ENCODE measurements at regions not wholly inside any gene's neighbourhood (a gene's known extent, or its start where the extent isn't known, plus 50 kb on each side); places are given as distances from the start of the nearest gene placed in this dataset.

DNA sequence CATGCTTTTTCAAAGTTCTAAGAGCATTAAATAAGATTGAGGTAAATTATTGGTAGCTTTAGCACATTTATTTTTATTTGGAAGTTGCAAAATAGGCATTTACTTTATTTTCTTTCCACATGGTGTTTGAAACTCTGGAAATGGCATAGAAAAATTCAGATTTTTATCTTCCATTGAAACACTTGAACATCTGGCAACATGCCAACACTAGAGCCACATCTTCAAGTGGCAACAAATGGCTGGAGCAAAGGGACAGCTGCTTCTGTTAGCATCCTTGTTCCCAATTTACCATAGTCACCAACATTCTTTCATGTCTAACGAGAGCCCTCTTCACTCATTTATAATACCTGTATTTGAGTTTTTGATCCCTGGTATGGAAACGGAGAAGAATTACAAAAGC is 539.9 kb downstream of the ZNF608 start:
- Histone ChIP-seq H3K9ac (replicated peaks; ENCODE audit: extremely low read depth, insufficient read depth, low read length) (no peak overlapping the region), H3K4me1 (ENCODE audit: control insufficient read depth, extremely low read depth, insufficient read depth, low read length) (no peaks in the 10 kb centered on the region), H3K9me1 (replicated peaks; ENCODE audit: control insufficient read depth, extremely low read depth, insufficient read depth, low read length) (no peaks in the 10 kb centered on the region), H3K4me2 (ENCODE audit: insufficient read depth, low read length) (no peak overlapping the region), H3K79me2 (ENCODE audit: control insufficient read depth, insufficient read depth, low read length) (no peaks in the 10 kb centered on the region), H3K27ac (ENCODE audit: insufficient read depth, low read depth, low read length) (no peak overlapping the region), H3K9me3 (replicated peaks; ENCODE audit: control insufficient read depth, insufficient read depth, low read length) (no peaks in the 10 kb centered on the region), H3K4me3 (replicated peaks in 1 of 3; ENCODE audit: insufficient read depth in 1 of 3, low read depth in 1 of 3, low read length in 3 of 3) (no peak overlapping the region), H3K27me3 (ENCODE audit: control insufficient read depth in 2 of 2, insufficient read depth in 2 of 2, low read length in 2 of 2) (no peaks in the 10 kb centered on the region), H4K20me1 (replicated peaks; ENCODE audit: control insufficient read depth, extremely low read depth, insufficient read depth, low read length) (no peaks in the 10 kb centered on the region), H3K36me3 (ENCODE audit: control insufficient read depth in 2 of 2, extremely low read depth in 1 of 2, insufficient read depth in 2 of 2, low read length in 2 of 2) (no peaks in the 10 kb centered on the region), H2AFZ (ENCODE audit: low read depth, low read length) (no peak overlapping the region)
- ChIA-PET POLR2A (no interaction called here), CTCF (no interaction called here)
- dilution Hi-C loops (cut with MboI; ENCODE audit: extremely low pct_ligation_motif_present, low sequenced_read_pairs) = no loop called here
- no peak for TF ChIP-seq FOS (IDR thresholded peaks at IDR 0.05; ENCODE audit: borderline replicate concordance, insufficient read depth, low read length)
- TF ChIP-seq POLR2A (IDR thresholded peaks at IDR 0.05; ENCODE audit: low read depth, low read length) = no peak
- no peak for TF ChIP-seq GATA2 (IDR thresholded peaks at IDR 0.05; ENCODE audit: insufficient read depth, insufficient read length, low read depth, low read length)
- FAIRE-seq (no peak), DNase-seq (ENCODE audit: low read depth, low spot score) (no peak)
- BruUV-seq (replicated peaks) = no TSS peak
- intact Hi-C loops (cut with micrococcal nuclease) = no loop called here

DNA sequence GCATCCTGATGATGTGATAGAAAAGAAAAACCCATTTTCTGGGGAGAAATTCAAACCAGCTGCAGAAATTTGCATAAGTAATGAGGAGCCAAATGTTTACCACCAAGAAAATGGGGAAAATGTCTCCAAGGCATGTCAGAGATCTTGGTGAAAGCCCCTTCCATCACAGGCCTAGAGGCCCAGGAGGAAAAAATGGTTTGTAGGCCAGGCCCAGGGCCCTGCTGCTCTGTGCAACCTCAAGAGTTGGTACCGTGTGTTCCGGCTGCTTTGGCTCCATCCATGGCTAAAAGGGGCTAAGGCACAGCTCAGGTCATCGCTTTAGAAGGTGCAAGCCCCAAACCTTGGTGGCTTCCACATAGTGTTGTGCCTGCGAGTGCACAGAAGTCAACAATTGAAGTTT is 543.1 kb downstream of the ZNF608 start:
- H3K79me2 ChIP-seq (ENCODE audit: control insufficient read depth, insufficient read depth, low read length) = no peaks in the 10 kb centered on the region
- H3K4me1 ChIP-seq (ENCODE audit: control insufficient read depth, extremely low read depth, insufficient read depth, low read length) = no peaks in the 10 kb centered on the region
- no peaks in the 10 kb centered on the region for H4K20me1 ChIP-seq (replicated peaks; ENCODE audit: control insufficient read depth, extremely low read depth, insufficient read depth, low read length)
- DNase-seq (ENCODE audit: low read depth, low spot score) (no peak), FAIRE-seq (no peak)
- ChIA-PET POLR2A (interaction anchor here (0.6 kb wide), 1 partner anchor 17 kb away, joined by 4 read pairs; no protein-coding TSS in a partner anchor), CTCF (no interaction called here)
- no peaks in the 10 kb centered on the region for H3K9me3 ChIP-seq (replicated peaks; ENCODE audit: control insufficient read depth, insufficient read depth, low read length)
- H2AFZ ChIP-seq (ENCODE audit: low read depth, low read length) = no peak overlapping the region
- no peaks in the 10 kb centered on the region for H3K27me3 ChIP-seq (ENCODE audit: control insufficient read depth in 2 of 2, insufficient read depth in 2 of 2, low read length in 2 of 2)
- no peak overlapping the region for H3K9ac ChIP-seq (replicated peaks; ENCODE audit: extremely low read depth, insufficient read depth, low read length)
- no TSS peak for BruUV-seq (replicated peaks)
- TF ChIP-seq POLR2A (IDR thresholded peaks at IDR 0.05; ENCODE audit: low read depth, low read length) (no peak), EZH2 (IDR thresholded peaks at IDR 0.05; ENCODE audit: borderline replicate concordance, low read depth, low read length, severe bottlenecking) (no peak), POLR2AphosphoS5 (IDR thresholded peaks at IDR 0.05; ENCODE audit: insufficient read depth, low read depth, low read length) (no peak), FOS (IDR thresholded peaks at IDR 0.05; ENCODE audit: borderline replicate concordance, insufficient read depth, low read length) (no peak), GATA2 (IDR thresholded peaks at IDR 0.05; ENCODE audit: insufficient read depth, insufficient read length, low read depth, low read length) (no peak), JUN (IDR thresholded peaks at IDR 0.05; ENCODE audit: borderline replicate concordance, insufficient read depth, insufficient read length, low read depth) (no peak), MYC (IDR thresholded peaks at IDR 0.05; ENCODE audit: low read depth, low read length) (no peak)
- TF ChIP-seq, protein P1, sequence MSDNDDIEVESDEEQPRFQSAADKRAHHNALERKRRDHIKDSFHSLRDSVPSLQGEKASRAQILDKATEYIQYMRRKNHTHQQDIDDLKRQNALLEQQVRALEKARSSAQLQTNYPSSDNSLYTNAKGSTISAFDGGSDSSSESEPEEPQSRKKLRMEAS (IDR thresholded peaks at IDR 0.05; ENCODE audit: insufficient read depth, insufficient read length) = no peak
- TF ChIP-seq, protein P2, sequence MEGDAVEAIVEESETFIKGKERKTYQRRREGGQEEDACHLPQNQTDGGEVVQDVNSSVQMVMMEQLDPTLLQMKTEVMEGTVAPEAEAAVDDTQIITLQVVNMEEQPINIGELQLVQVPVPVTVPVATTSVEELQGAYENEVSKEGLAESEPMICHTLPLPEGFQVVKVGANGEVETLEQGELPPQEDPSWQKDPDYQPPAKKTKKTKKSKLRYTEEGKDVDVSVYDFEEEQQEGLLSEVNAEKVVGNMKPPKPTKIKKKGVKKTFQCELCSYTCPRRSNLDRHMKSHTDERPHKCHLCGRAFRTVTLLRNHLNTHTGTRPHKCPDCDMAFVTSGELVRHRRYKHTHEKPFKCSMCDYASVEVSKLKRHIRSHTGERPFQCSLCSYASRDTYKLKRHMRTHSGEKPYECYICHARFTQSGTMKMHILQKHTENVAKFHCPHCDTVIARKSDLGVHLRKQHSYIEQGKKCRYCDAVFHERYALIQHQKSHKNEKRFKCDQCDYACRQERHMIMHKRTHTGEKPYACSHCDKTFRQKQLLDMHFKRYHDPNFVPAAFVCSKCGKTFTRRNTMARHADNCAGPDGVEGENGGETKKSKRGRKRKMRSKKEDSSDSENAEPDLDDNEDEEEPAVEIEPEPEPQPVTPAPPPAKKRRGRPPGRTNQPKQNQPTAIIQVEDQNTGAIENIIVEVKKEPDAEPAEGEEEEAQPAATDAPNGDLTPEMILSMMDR (IDR thresholded peaks at IDR 0.05; ENCODE audit: extremely low read depth in 1 of 2, insufficient read depth in 1 of 2, low read depth in 1 of 2, low read length in 2 of 2) = no peak
- no peak overlapping the region for H3K4me3 ChIP-seq (replicated peaks in 1 of 3; ENCODE audit: insufficient read depth in 1 of 3, low read depth in 1 of 3, low read length in 3 of 3)
- dilution Hi-C loops (cut with MboI; ENCODE audit: extremely low pct_ligation_motif_present, low sequenced_read_pairs) (no loop called here), intact Hi-C loops (cut with micrococcal nuclease) (no loop called here)
- no peaks in the 10 kb centered on the region for H3K36me3 ChIP-seq (ENCODE audit: control insufficient read depth in 2 of 2, extremely low read depth in 1 of 2, insufficient read depth in 2 of 2, low read length in 2 of 2)
- no peak overlapping the region for H3K4me2 ChIP-seq (ENCODE audit: insufficient read depth, low read length)
- H3K9me1 ChIP-seq (replicated peaks; ENCODE audit: control insufficient read depth, extremely low read depth, insufficient read depth, low read length) = no peaks in the 10 kb centered on the region
- H3K27ac ChIP-seq (ENCODE audit: insufficient read depth, low read depth, low read length) = no peak overlapping the region

Measured in endothelial cell of umbilical vein (primary cell).